GM23338 (cell line): ENCODE measurements at regions not wholly inside any gene's neighbourhood (a gene's known extent, or its start where the extent isn't known, plus 50 kb on each side); places are given as distances from the start of the nearest gene placed in this dataset.

Source experiments
- ATAC-seq: fragments of 200-7000 bp; cut with Tn5 transposase; 3 replicates; pipeline ENCODE4 v1.9.1; 2020
- DNase-seq: peaks from one replicate; pipeline ENCODE4 v3.0.0-alpha.2; 2015; ENCODE audit warnings: low spot score
- H2AFZ ChIP-seq: fragments of 200-600 bp; sonication (generic); 2 replicates; pipeline ENCODE4 v1.8.0; 2016; ENCODE audit warnings: antibody characterized with exemption, mild to moderate bottlenecking, moderate library complexity
- H3F3A ChIP-seq: fragments of 200-600 bp; sonication (generic); replicated peaks from 2 replicates; pipeline ENCODE4 v1.8.0; 2017; ENCODE audit warnings: antibody characterized with exemption, mixed run types, low read depth
- H3K27ac ChIP-seq: fragments of 200-600 bp; sonication (generic); 2 replicates; pipeline ENCODE4 v1.6.1; 2016; ENCODE audit warnings: low read depth
- H3K27me3 ChIP-seq: fragments of 200-600 bp; sonication (generic); 2 replicates; pipeline ENCODE4 v1.8.0; 2016; ENCODE audit warnings: mild to moderate bottlenecking, mixed run types, moderate library complexity; ENCODE audit not compliant: insufficient read depth
- H3K36me3 ChIP-seq: fragments of 200-600 bp; sonication (generic); 2 replicates; pipeline ENCODE4 v1.8.0; 2016; ENCODE audit warnings: mild to moderate bottlenecking; ENCODE audit not compliant: insufficient read depth
- H3K4me1 ChIP-seq: fragments of 200-600 bp; sonication (generic); 2 replicates; pipeline ENCODE4 v1.8.0; 2016; ENCODE audit warnings: mild to moderate bottlenecking, moderate library complexity; ENCODE audit not compliant: insufficient read depth
- H3K4me2 ChIP-seq: fragments of 200-600 bp; sonication (generic); 2 replicates; pipeline ENCODE4 v1.7.1; 2017; ENCODE audit warnings: mixed run types
- H3K4me3 ChIP-seq: fragments of 200-600 bp; sonication (generic); 2 replicates; pipeline ENCODE4 v1.6.1; 2016; ENCODE audit warnings: mixed run types
- H3K79me2 ChIP-seq: fragments of 200-600 bp; sonication (generic); replicated peaks from 2 replicates; pipeline ENCODE4 v1.8.0; 2017; ENCODE audit warnings: mild to moderate bottlenecking; ENCODE audit not compliant: insufficient read depth
- H3K9me2 ChIP-seq: fragments of 200-600 bp; sonication (generic); 2 replicates; pipeline ENCODE4 v1.8.0; 2017; ENCODE audit not compliant: insufficient read depth
- H4K20me1 ChIP-seq: fragments of 200-600 bp; sonication (generic); replicated peaks from 2 replicates; pipeline ENCODE4 v1.8.0; 2017; ENCODE audit warnings: mild to moderate bottlenecking; ENCODE audit not compliant: insufficient read depth
- H3K27ac Mint-ChIP-seq: 2 replicates; pipeline ENCODE4 v1.8.0; 2020; ENCODE audit warnings: inconsistent platforms, mild to moderate bottlenecking, moderate library complexity, mixed read lengths
- H3K27me3 Mint-ChIP-seq: 3 replicates; pipeline ENCODE4 v1.8.0; 2022; ENCODE audit warnings: low read depth, mild to moderate bottlenecking, moderate library complexity, mixed read lengths, inconsistent platforms; ENCODE audit not compliant: insufficient read depth, poor library complexity
- H3K36me3 Mint-ChIP-seq: 3 replicates; pipeline ENCODE4 v1.8.0; 2021; ENCODE audit warnings: low read depth, mild to moderate bottlenecking, inconsistent platforms, moderate library complexity, mixed read lengths
- H3K4me1 Mint-ChIP-seq: 3 replicates; pipeline ENCODE4 v1.8.0; 2020; ENCODE audit warnings: mild to moderate bottlenecking, inconsistent platforms, mixed read lengths
- H3K4me3 Mint-ChIP-seq: 3 replicates; pipeline ENCODE4 v1.8.0; 2021; ENCODE audit warnings: moderate library complexity, mild to moderate bottlenecking, inconsistent platforms, mixed read lengths
- H3K9me3 Mint-ChIP-seq: 3 replicates; pipeline ENCODE4 v1.8.0; 2020; ENCODE audit warnings: moderate library complexity, mild to moderate bottlenecking, inconsistent platforms, mixed read lengths
- CREB1 ChIP-seq: fragments of 250-450 bp; sonication (Bioruptor Pico); IDR thresholded peaks from 2 replicates; pipeline ENCODE4 v1.5.0; 2020; ENCODE audit warnings: low read depth, mild to moderate bottlenecking, moderate library complexity
- ETS1 ChIP-seq: IDR thresholded peaks from 2 replicates; pipeline ENCODE4 v1.6.1; 2016; ENCODE audit warnings: antibody characterized with exemption
- EZH2phosphoT487 ChIP-seq: fragments of 200-600 bp; sonication (generic); IDR thresholded peaks from one replicate; pipeline ENCODE4 v1.8.1; 2018; ENCODE audit warnings: antibody characterized with exemption; ENCODE audit not compliant: unreplicated experiment
- JUNB ChIP-seq: IDR thresholded peaks from one replicate; pipeline ENCODE4 v1.6.1; 2016; ENCODE audit warnings: antibody characterized with exemption; ENCODE audit not compliant: unreplicated experiment
- NANOG ChIP-seq: IDR thresholded peaks from 2 replicates; pipeline ENCODE4 v1.6.1; 2016; ENCODE audit warnings: antibody characterized with exemption, borderline replicate concordance
- POLR2AphosphoS5 ChIP-seq: IDR thresholded peaks from 2 replicates; pipeline ENCODE4 v1.6.1; 2016; ENCODE audit warnings: antibody characterized with exemption, low read depth
- ZNF114 ChIP-seq: fragments of 250-450 bp; sonication (Bioruptor Pico); IDR thresholded peaks from 2 replicates; pipeline ENCODE4 v1.5.0; 2020; ENCODE audit warnings: mild to moderate bottlenecking, moderate library complexity
- ZNF331 ChIP-seq: fragments of 250-450 bp; sonication (Bioruptor Pico); IDR thresholded peaks from 2 replicates; pipeline ENCODE4 v1.5.0; 2020; ENCODE audit warnings: low read depth, mild to moderate bottlenecking, moderate library complexity
- TF ChIP-seq, protein P1 (sequence below): fragments of 250-450 bp; sonication (Bioruptor Pico); IDR thresholded peaks from 2 replicates; pipeline ENCODE4 v1.5.0; 2020; ENCODE audit warnings: mild to moderate bottlenecking, moderate library complexity

DNA sequence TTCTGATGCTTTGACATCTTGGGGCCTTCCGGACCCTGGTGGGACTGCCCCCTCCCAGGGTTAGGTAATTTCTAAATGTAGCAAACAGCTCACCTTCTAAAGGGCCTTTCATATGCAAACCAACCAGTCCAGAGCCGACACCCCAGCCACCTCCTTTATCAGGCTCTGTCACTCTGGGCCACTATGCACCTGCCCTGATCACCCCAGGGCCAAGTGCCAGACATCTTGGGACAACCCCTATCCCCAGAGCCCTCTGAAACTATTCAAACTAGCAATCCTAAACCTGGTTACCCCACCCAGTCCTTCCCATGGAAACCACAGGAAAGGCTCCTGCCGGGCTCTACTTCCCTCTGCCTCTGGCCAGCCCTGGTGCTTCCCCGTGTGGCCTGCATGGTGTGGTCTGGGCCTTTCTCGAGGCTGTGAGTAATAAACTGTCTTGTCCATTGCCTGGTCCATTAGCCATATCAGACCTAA, 91.2 kb upstream of the TNRC6C start:
- Histone ChIP-seq H2AFZ (no peak overlapping the region), H3K4me2 (no peak overlapping the region), H3K36me3 (no peaks in the 10 kb centered on the region), H3K27me3 (no peaks in the 10 kb centered on the region), H3K27ac (no peak overlapping the region), H3K9me2 (no peaks in the 10 kb centered on the region), H4K20me1 (no peaks in the 10 kb centered on the region), H3K4me3 (no peak overlapping the region), H3F3A (no peaks in the 10 kb centered on the region), H3K4me1 (no peaks in the 10 kb centered on the region), H3K79me2 (no peaks in the 10 kb centered on the region)
- DNase-seq (no peak), ATAC-seq (peak; percentile 65)
- H3K27ac Mint-ChIP-seq, result no peak overlapping the region
- peaks cover 24% of the 10 kb centered on the region for H3K4me1 Mint-ChIP-seq
- no peaks in the 10 kb centered on the region for H3K36me3 Mint-ChIP-seq
- no peak overlapping the region for H3K4me3 Mint-ChIP-seq
- TF ChIP-seq JUNB (no peak), POLR2AphosphoS5 (no peak), ZNF331 (CRISPR knock-in tag) (no peak)
- TF ChIP-seq, protein P1, sequence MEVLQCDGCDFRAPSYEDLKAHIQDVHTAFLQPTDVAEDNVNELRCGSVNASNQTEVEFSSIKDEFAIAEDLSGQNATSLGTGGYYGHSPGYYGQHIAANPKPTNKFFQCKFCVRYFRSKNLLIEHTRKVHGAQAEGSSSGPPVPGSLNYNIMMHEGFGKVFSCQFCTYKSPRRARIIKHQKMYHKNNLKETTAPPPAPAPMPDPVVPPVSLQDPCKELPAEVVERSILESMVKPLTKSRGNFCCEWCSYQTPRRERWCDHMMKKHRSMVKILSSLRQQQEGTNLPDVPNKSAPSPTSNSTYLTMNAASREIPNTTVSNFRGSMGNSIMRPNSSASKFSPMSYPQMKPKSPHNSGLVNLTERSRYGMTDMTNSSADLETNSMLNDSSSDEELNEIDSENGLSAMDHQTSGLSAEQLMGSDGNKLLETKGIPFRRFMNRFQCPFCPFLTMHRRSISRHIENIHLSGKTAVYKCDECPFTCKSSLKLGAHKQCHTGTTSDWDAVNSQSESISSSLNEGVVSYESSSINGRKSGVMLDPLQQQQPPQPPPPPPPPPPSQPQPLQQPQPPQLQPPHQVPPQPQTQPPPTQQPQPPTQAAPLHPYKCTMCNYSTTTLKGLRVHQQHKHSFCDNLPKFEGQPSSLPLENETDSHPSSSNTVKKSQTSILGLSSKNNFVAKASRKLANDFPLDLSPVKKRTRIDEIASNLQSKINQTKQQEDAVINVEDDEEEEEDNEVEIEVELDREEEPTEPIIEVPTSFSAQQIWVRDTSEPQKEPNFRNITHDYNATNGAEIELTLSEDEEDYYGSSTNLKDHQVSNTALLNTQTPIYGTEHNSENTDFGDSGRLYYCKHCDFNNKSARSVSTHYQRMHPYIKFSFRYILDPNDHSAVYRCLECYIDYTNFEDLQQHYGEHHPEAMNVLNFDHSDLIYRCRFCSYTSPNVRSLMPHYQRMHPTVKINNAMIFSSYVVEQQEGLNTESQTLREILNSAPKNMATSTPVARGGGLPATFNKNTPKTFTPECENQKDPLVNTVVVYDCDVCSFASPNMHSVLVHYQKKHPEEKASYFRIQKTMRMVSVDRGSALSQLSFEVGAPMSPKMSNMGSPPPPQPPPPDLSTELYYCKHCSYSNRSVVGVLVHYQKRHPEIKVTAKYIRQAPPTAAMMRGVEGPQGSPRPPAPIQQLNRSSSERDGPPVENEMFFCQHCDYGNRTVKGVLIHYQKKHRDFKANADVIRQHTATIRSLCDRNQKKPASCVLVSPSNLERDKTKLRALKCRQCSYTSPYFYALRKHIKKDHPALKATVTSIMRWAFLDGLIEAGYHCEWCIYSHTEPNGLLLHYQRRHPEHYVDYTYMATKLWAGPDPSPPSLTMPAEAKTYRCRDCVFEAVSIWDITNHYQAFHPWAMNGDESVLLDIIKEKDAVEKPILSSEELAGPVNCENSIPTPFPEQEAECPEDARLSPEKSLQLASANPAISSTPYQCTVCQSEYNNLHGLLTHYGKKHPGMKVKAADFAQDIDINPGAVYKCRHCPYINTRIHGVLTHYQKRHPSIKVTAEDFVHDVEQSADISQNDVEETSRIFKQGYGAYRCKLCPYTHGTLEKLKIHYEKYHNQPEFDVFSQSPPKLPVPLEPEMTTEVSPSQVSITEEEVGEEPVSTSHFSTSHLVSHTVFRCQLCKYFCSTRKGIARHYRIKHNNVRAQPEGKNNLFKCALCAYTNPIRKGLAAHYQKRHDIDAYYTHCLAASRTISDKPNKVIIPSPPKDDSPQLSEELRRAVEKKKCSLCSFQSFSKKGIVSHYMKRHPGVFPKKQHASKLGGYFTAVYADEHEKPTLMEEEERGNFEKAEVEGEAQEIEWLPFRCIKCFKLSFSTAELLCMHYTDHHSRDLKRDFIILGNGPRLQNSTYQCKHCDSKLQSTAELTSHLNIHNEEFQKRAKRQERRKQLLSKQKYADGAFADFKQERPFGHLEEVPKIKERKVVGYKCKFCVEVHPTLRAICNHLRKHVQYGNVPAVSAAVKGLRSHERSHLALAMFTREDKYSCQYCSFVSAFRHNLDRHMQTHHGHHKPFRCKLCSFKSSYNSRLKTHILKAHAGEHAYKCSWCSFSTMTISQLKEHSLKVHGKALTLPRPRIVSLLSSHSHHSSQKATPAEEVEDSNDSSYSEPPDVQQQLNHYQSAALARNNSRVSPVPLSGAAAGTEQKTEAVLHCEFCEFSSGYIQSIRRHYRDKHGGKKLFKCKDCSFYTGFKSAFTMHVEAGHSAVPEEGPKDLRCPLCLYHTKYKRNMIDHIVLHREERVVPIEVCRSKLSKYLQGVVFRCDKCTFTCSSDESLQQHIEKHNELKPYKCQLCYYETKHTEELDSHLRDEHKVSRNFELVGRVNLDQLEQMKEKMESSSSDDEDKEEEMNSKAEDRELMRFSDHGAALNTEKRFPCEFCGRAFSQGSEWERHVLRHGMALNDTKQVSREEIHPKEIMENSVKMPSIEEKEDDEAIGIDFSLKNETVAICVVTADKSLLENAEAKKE (CRISPR knock-in tag), result no peak
- H3K27me3 Mint-ChIP-seq, result peaks cover 16% of the 10 kb centered on the region
- no peaks in the 10 kb centered on the region; the same call in 2 of the 3 replicates for H3K9me3 Mint-ChIP-seq

DNA sequence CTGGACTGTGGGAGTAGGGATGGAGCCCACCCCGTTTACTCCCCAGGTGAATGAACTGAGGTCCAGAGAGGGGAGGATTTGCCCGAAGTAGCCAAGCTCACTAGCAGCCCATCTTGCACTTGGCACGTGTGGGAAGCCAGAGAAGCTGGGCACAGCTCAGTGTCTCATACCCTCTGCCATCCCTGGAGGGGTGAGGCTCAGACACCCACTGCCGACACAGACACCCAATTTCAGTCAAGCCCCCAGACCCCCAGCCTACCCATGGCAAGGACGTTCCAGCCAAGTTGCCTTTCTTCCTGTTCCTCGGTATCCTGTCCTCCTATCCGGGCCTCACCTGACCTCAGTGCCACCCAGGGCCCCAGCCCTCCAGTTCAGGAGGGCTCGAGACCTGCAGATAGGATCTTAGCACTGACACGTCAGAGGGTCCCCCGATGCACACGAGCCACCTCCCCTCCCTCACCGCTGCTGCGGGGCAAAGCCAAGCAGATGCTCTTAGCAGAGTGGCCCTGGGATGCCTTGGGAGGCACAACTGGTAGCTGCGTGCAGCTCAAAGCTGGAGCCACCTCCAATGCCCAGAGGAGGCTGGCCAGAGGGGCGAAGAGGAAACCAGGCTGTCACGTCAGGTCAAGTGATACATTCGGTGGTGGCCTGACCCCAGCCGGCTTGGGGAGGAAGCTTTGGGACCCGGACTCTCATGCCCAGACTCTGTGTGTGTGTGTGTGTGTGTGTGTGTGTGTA, 90.4 kb upstream of the TNRC6C start:
- Mint-ChIP-seq H3K4me3 (no peak overlapping the region), H3K9me3 (no peaks in the 10 kb centered on the region; the same call in 2 of the 3 replicates), H3K4me1 (peaks cover 24% of the 10 kb centered on the region), H3K27ac (no peak overlapping the region), H3K27me3 (peaks cover 19% of the 10 kb centered on the region), H3K36me3 (no peaks in the 10 kb centered on the region)
- Histone ChIP-seq H2AFZ (no peak overlapping the region), H4K20me1 (no peaks in the 10 kb centered on the region), H3K4me2 (no peak overlapping the region), H3K4me1 (no peaks in the 10 kb centered on the region), H3K27me3 (no peaks in the 10 kb centered on the region), H3F3A (no peaks in the 10 kb centered on the region), H3K4me3 (no peak overlapping the region), H3K36me3 (no peaks in the 10 kb centered on the region), H3K9me2 (no peaks in the 10 kb centered on the region), H3K27ac (no peak overlapping the region), H3K79me2 (no peaks in the 10 kb centered on the region)
- ATAC-seq (no peak), DNase-seq (no peak)
- TF ChIP-seq NANOG (no peak), CREB1 (CRISPR knock-in tag) (no peak), ZNF114 (CRISPR knock-in tag) (no peak), ETS1 (no peak), JUNB (no peak), EZH2phosphoT487 (no peak)
